SK-N-MC (cell line): ENCODE measurements at regions not wholly inside any gene's neighbourhood (a gene's known extent, or its start where the extent isn't known, plus 50 kb on each side); places are given as distances from the start of the nearest gene placed in this dataset.

Source experiments
- EZH2 ChIP-seq: fragments of 200-600 bp; sonication (generic); IDR thresholded peaks from one replicate; pipeline ENCODE4 v1.6.1; 2017; ENCODE audit warnings: antibody characterized with exemption
- POLR2AphosphoS5 ChIP-seq: IDR thresholded peaks from 2 replicates; pipeline ENCODE4 v1.6.1; 2012; ENCODE audit warnings: mild to moderate bottlenecking, low read depth, low read length, borderline replicate concordance

DNA sequence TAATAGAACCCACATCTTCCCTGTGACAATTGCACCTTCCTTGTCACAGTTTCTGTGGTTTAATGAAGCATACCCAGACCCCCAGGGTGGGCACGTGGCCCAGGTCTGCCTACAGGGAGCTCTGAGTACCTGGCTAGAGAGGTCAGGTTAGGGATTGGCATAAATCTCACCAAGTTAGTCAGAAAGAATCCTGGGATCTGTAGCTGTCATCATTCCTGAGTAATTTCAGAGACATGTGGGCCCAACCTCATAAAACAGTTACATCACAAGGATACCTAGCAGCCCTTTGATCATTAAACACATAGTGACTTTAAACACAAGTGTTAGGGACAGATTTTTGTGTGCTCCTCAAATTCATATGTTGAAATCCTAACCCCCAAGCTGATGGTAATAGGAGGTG lies 123.0 kb downstream of the KDR start:
- TF ChIP-seq EZH2 (no peak), POLR2AphosphoS5 (no peak)
